SU-DHL-6 (cell line): ENCODE measurements at regions not wholly inside any gene's neighbourhood (a gene's known extent, or its start where the extent isn't known, plus 50 kb on each side); places are given as distances from the start of the nearest gene placed in this dataset.

Experiments used
- CTCF ChIP-seq: fragments of 200-600 bp; sonication (generic); IDR thresholded peaks from one replicate; pipeline ENCODE4 v1.5.1; 2017; ENCODE audit warnings: antibody characterized with exemption, mild to moderate bottlenecking, low read length, moderate library complexity; ENCODE audit not compliant: insufficient read depth, poor library complexity, severe bottlenecking
- EZH2phosphoT487 ChIP-seq: fragments of 200-600 bp; sonication (generic), shearing (Covaris generic); conservative IDR thresholded peaks from 2 replicates; pipeline ENCODE4 v1.6.1; 2018; ENCODE audit warnings: mild to moderate bottlenecking, antibody characterized with exemption, low read length, moderate library complexity, mixed read lengths

GRCh38 chr15:29637555-29637954 is 184.7 kb downstream of the TJP1 start:
- TF ChIP-seq CTCF, result no peak
- TF ChIP-seq EZH2phosphoT487, result no peak
